GM12878 (cell line): ENCODE measurements at regions not wholly inside any gene's neighbourhood (a gene's known extent, or its start where the extent isn't known, plus 50 kb on each side); places are given as distances from the start of the nearest gene placed in this dataset.
A peak's percentile ranks its signal among the peaks of the same experiment; 100 is the strongest.

ENCODE experiments used
- ATAC-seq: fragments of 200-7000 bp; cut with Tn5 transposase; 3 replicates; pipeline ENCODE4 v1.9.1; 2020; ENCODE audit warnings: mild to moderate bottlenecking, moderate library complexity
- BruUV-seq: library from RNA; stranded (reverse); fragments of 400-500 nt; replicated peaks from 2 replicates; lab custom pipeline; 2021; lab: Mats Ljungman, UMichigan
- CTCF ChIA-PET: fragments of 300-600 bp; sonication (Branson Sonifier 250); formaldehyde crosslinking; extraction: SDS; loops from one replicate; lab custom pipeline; 2021; ENCODE audit warnings: inconsistent platforms; lab: Yijun Ruan, JAX
- POLR2A ChIA-PET: fragments of 350-600 bp; formaldehyde crosslinking; extraction: SDS; loops from one replicate; lab custom pipeline; 2021; ENCODE audit warnings: inconsistent platforms; lab: Charles Lee
- RAD21 ChIA-PET: fragments of 300-600 bp; sonication (Branson Sonifier 250); formaldehyde crosslinking; loops from one replicate; lab custom pipeline; 2023; ENCODE audit warnings: antibody characterized with exemption; ENCODE audit not compliant: unreplicated experiment; lab: Charles Lee
- SMC1A ChIA-PET: fragments of 300-600 bp; sonication (Branson Sonifier 250); formaldehyde crosslinking; loops from one replicate; lab custom pipeline; 2023; ENCODE audit not compliant: unreplicated experiment, uncharacterized antibody; lab: Charles Lee
- DNase-seq: peaks from one replicate; pipeline ENCODE4 v3.0.0-alpha.2; 2011; ENCODE audit warnings: low read depth, low spot score
- FAIRE-seq: peaks from 3 replicates; lab custom pipeline; 2011; peaks lifted over from hg19 to GRCh38; lab: Jason Lieb, UNC
- H2AFZ ChIP-seq: 2 replicates; pipeline ENCODE4 v1.6.0; 2011; ENCODE audit warnings: low read depth, low read length, control low read depth; ENCODE audit not compliant: control insufficient read depth
- H3K27ac ChIP-seq: 2 replicates; pipeline ENCODE4 v1.5.1; 2011; ENCODE audit warnings: control low read depth; ENCODE audit not compliant: control insufficient read depth, insufficient read depth
- H3K27me3 ChIP-seq, 2 experiments: replicated peaks in 1 of 2; 2 replicates each; pipeline versions ENCODE4 v1.6.0 to v1.6.1; 2011; ENCODE audit warnings: low read length in 1 of 2; ENCODE audit not compliant: control insufficient read depth in 2 of 2, insufficient read depth in 2 of 2
- H3K36me3 ChIP-seq, 2 experiments: 2 replicates each; pipeline ENCODE4 v1.5.1; 2011; ENCODE audit warnings: low read length in 1 of 2; ENCODE audit not compliant: control insufficient read depth in 2 of 2, insufficient read depth in 2 of 2
- H3K4me1 ChIP-seq: 2 replicates; pipeline ENCODE4 v1.6.1; 2011; ENCODE audit warnings: mild to moderate bottlenecking, low read length, moderate library complexity, mixed read lengths; ENCODE audit not compliant: control insufficient read depth, insufficient read depth
- H3K4me2 ChIP-seq: 2 replicates; pipeline ENCODE4 v1.6.0; 2011; ENCODE audit warnings: control low read depth; ENCODE audit not compliant: control insufficient read depth, insufficient read depth
- H3K4me3 ChIP-seq: fragments of 200-600 bp; sonication (generic); 2 replicates; pipeline ENCODE4 v1.5.1; 2016
- H3K79me2 ChIP-seq: 2 replicates; pipeline ENCODE4 v1.6.0; 2011; ENCODE audit warnings: low read length; ENCODE audit not compliant: control insufficient read depth, insufficient read depth
- H3K9ac ChIP-seq: 2 replicates; pipeline ENCODE4 v1.8.0; 2011; ENCODE audit warnings: low read length, control low read depth, mixed read lengths; ENCODE audit not compliant: control insufficient read depth, insufficient read depth
- H3K9me3 ChIP-seq: replicated peaks from 3 replicates; pipeline ENCODE4 v1.5.1; 2011; ENCODE audit warnings: mild to moderate bottlenecking, low read length; ENCODE audit not compliant: control insufficient read depth, insufficient read depth
- H4K20me1 ChIP-seq: 2 replicates; pipeline ENCODE4 v1.6.0; 2011; ENCODE audit not compliant: control insufficient read depth, insufficient read depth
- BMI1 ChIP-seq: fragments of 450-650 bp; IDR thresholded peaks from 2 replicates; pipeline ENCODE4 v1.6.1; 2016; ENCODE audit warnings: mild to moderate bottlenecking, moderate library complexity, borderline replicate concordance
- CTCF ChIP-seq, 3 experiments: IDR thresholded peaks in 2 of 3; conservative IDR thresholded peaks in 1 of 3; 2 replicates each; pipeline ENCODE4 v1.5.1; 2011; ENCODE audit warnings: low read depth in 3 of 3, low read length in 3 of 3, mild to moderate bottlenecking in 3 of 3, control low read depth in 2 of 3, moderate library complexity in 2 of 3, inconsistent platforms in 1 of 3, mixed read lengths in 1 of 3; ENCODE audit not compliant: control insufficient read depth in 2 of 3, insufficient read depth in 1 of 3; ENCODE audit errors: extremely low read depth in 1 of 3
- EP300 ChIP-seq, 2 experiments: fragments of 150-350 bp in 1 of 2; IDR thresholded peaks; 2 replicates each; pipeline ENCODE4 v1.6.1; 2011 to 2012; ENCODE audit warnings: low read depth in 2 of 2, low read length in 2 of 2, borderline replicate concordance in 1 of 2, improper control_type of control experiment in 1 of 2, inconsistent platforms in 1 of 2; ENCODE audit not compliant: control insufficient read depth in 1 of 2
- EZH2 ChIP-seq: IDR thresholded peaks from 2 replicates; pipeline ENCODE4 v1.6.1; 2012; ENCODE audit warnings: low read depth, mild to moderate bottlenecking, control low read depth, inconsistent platforms, low read length, borderline replicate concordance; ENCODE audit not compliant: control insufficient read depth
- LARP7 ChIP-seq: fragments of 450-650 bp; IDR thresholded peaks from 2 replicates; pipeline ENCODE4 v1.6.1; 2017; ENCODE audit warnings: mild to moderate bottlenecking
- MLLT1 ChIP-seq: fragments of 450-650 bp; IDR thresholded peaks from 2 replicates; pipeline ENCODE4 v1.6.1; 2016; ENCODE audit warnings: mild to moderate bottlenecking
- POLR2AphosphoS2 ChIP-seq: IDR thresholded peaks from 2 replicates; pipeline ENCODE4 v1.6.1; 2011; ENCODE audit warnings: low read depth, mild to moderate bottlenecking, low read length, improper control_type of control experiment, moderate library complexity
- POU2F2 ChIP-seq: IDR thresholded peaks from 3 replicates; pipeline ENCODE4 v1.6.1; 2011; ENCODE audit warnings: low read depth, mild to moderate bottlenecking, low read length, borderline replicate concordance
- RAD51 ChIP-seq: fragments of 450-650 bp; IDR thresholded peaks from 2 replicates; pipeline ENCODE4 v1.6.1; 2016; ENCODE audit warnings: moderate library complexity, mild to moderate bottlenecking, inconsistent platforms
- STAT3 ChIP-seq: IDR thresholded peaks from 2 replicates; pipeline ENCODE4 v1.6.1; 2011; ENCODE audit warnings: low read depth, low read length, improper control_type of control experiment
- SUZ12 ChIP-seq: fragments of 200-600 bp; sonication (generic); IDR thresholded peaks from one replicate; pipeline ENCODE4 v1.6.1; 2018; ENCODE audit warnings: antibody characterized with exemption, mild to moderate bottlenecking; ENCODE audit not compliant: unreplicated experiment
- TARDBP ChIP-seq: IDR thresholded peaks from 2 replicates; pipeline ENCODE4 v1.6.1; 2016; ENCODE audit warnings: borderline replicate concordance
- TCF12 ChIP-seq: IDR thresholded peaks from 2 replicates; pipeline ENCODE4 v1.6.1; 2011; ENCODE audit warnings: low read depth, mild to moderate bottlenecking, low read length
- YBX1 ChIP-seq: fragments of 450-650 bp; IDR thresholded peaks from 2 replicates; pipeline ENCODE4 v1.6.1; 2016; ENCODE audit warnings: antibody characterized with exemption
- ZNF217 ChIP-seq: fragments of 450-650 bp; IDR thresholded peaks from 2 replicates; pipeline ENCODE4 v1.6.1; 2017; ENCODE audit warnings: antibody characterized with exemption, mild to moderate bottlenecking
- ZNF384 ChIP-seq: IDR thresholded peaks from 2 replicates; pipeline ENCODE4 v1.6.1; 2012; ENCODE audit warnings: low read depth, mild to moderate bottlenecking, low read length, improper control_type of control experiment, borderline replicate concordance
- WGBS: methylation state at CpG from one replicate; pipeline ENCODE4 v1.1.6; 2016; ENCODE audit warnings: low lambda C conversion rate; ENCODE audit not compliant: insufficient replicate concordance, insufficient coverage; ENCODE audit errors: missing lambda C conversion rate; 5-methylcytosine and 5-hydroxymethylcytosine counted together
- in situ Hi-C: fragments of 300-500 bp; cut with MboI; formaldehyde crosslinking; loops from 9 replicates; pipeline ENCODE4 v1.14.3; 2018; ENCODE audit warnings: mixed read lengths
- intact Hi-C: fragments of 100-400 bp; cut with micrococcal nuclease; formaldehyde crosslinking; loops from one replicate; pipeline ENCODE4 v1.14.2; 2022; ENCODE audit not compliant: unreplicated experiment

GRCh38 chr4:176920694-176921093, 128.0 kb upstream of the VEGFC start:
- Histone ChIP-seq H3K36me3 (no peaks in the 10 kb centered on the region), H3K4me2 (no peak overlapping the region), H3K9ac (no peak overlapping the region), H3K9me3 (no peaks in the 10 kb centered on the region), H2AFZ (no peak overlapping the region), H4K20me1 (no peaks in the 10 kb centered on the region), H3K27ac (no peak overlapping the region), H3K27me3 (no peaks in the 10 kb centered on the region), H3K4me1 (no peaks in the 10 kb centered on the region), H3K79me2 (no peaks in the 10 kb centered on the region), H3K4me3 (no peak overlapping the region)
- FAIRE-seq (peak; percentile 18), ATAC-seq (no peak), DNase-seq (no peak)
- WGBS = 7% methylated on average over 4 of the region's 4 CpGs
- CTCF ChIA-PET = no interaction called here
- TF ChIP-seq ZNF217 (no peak), TCF12 (no peak), CTCF (IDR thresholded peaks at IDR 0.05 in 2 of 3, conservative IDR thresholded peaks at IDR 0.05 in 1 of 3; ENCODE audit: control insufficient read depth in 2 of 3, extremely low read depth in 1 of 3, insufficient read depth in 1 of 3, low read depth in 3 of 3, low read length in 3 of 3) (no peak), LARP7 (no peak), STAT3 (no peak)
- SMC1A ChIA-PET = no interaction called here
- in situ Hi-C loops (no loop called here), intact Hi-C loops (no loop called here)
- BruUV-seq = no TSS peak
- RAD21 ChIA-PET = no interaction called here
- POLR2A ChIA-PET = no interaction called here

GRCh38 chr4:176921256-176921655, 128.5 kb upstream of the VEGFC start:
- 42% methylated on average over 4 of the region's 4 CpGs for WGBS
- ChIA-PET SMC1A (no interaction called here), POLR2A (no interaction called here), RAD21 (no interaction called here), CTCF (no interaction called here)
- no TSS peak for BruUV-seq
- no peak for ATAC-seq
- Histone ChIP-seq H4K20me1 (no peaks in the 10 kb centered on the region), H2AFZ (no peak overlapping the region), H3K27ac (no peak overlapping the region), H3K9ac (no peak overlapping the region), H3K4me2 (no peak overlapping the region), H3K79me2 (no peaks in the 10 kb centered on the region), H3K36me3 (no peaks in the 10 kb centered on the region), H3K4me3 (no peak overlapping the region), H3K9me3 (no peaks in the 10 kb centered on the region), H3K27me3 (no peaks in the 10 kb centered on the region), H3K4me1 (no peaks in the 10 kb centered on the region)
- DNase-seq = no peak
- in situ Hi-C loops = no loop called here
- intact Hi-C loops = no loop called here
- FAIRE-seq = no peak
- TF ChIP-seq EZH2 (no peak), ZNF384 (no peak), TARDBP (no peak), MLLT1 (no peak), EP300 (IDR thresholded peaks at IDR 0.05; ENCODE audit: borderline replicate concordance in 1 of 2, control insufficient read depth in 1 of 2, low read depth in 2 of 2, low read length in 2 of 2) (no peak), SUZ12 (no peak), POU2F2 (no peak), POLR2AphosphoS2 (no peak), YBX1 (no peak), RAD51 (no peak), BMI1 (no peak)
